ENCODE measurements at regions not wholly inside any gene's neighbourhood (a gene's known extent, or its start where the extent isn't known, plus 50 kb on each side); places are given as distances from the start of the nearest gene placed in this dataset.
A peak's percentile ranks its signal among the peaks of the same experiment; 100 is the strongest.

DNA sequence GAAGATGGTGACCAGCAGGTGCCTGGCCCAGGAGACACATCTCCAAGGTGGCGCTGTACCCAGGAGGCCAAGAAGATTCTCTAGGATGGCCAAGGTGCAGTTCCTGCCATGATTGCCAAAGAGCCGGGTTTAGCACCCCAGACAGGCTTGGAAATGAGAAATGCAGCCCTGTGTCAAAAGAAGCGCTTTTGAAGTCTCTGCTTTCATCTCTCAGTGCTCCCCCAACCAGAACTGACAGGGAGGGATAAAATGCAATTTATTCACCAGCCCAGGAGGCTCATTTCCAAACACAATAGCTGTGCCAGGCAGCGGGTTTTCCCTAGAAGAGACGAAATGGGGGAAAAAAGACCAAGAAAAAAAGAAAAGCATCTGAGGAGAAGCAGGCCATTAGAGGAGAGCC, 195.9 kb upstream of the NCAM1 start:
- DNase-seq: no peak

DNA sequence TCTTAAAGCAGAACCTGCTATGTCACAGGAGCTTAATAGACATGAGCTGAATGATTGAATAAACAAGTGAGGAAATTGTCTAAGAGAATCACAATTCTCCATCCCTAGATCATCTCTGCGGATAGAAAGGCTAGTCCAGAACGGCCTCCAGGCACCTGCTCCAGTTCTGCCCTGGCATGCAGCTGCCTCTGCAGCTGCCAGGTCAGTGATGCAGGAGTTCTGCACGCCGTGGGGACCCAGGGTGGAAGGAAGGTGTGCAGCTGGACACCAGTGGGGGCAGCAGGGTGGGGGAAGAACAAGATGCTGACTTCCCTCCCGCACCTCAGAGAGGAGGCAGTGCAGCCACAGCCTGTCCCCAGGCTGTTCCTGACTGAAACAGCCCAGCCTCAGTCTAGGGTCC, 192.1 kb upstream of the NCAM1 start:
- DNase-seq: no peak

DNA sequence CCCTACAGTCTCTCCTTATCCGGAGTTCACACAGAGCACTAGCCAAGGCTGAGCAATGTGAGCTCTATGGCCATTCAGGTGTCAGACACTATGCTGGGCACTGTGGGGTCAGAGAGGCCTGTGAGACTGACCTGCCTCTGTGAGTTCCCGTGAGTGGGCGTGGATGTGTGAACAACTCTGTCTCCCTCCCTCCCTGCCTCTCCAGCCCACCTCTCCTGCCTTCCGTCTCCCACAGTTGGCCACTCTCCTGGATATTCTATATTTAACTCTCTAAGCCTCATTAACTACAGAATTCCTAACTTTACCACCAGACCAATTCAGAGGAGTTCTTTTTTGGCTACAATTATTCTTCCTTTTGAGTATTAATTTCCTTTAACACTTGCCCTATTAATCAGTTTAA, 191.6 kb upstream of the NCAM1 start:
- no peak for DNase-seq

DNA sequence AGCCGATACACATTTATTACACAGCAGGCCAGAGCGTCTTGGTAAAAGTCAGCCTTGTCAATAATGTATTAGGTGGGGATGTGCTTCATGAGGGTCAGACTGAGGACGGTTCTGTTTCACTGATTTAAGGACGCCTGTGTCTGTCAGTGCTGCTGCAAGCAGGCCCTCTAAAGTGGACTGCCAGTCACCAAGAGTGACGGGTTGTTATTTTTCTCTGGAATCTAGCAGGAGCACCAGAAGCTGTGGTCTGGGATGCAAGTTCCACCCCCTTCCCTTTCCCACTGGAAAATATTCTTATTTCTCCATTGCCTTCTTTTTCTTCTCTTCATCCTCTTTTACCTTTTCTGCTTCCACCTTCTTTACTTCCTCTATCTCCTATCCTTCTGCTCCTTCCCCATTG, 191.2 kb upstream of the NCAM1 start:
- no peak for DNase-seq

GRCh38 chr11:112770487-112770886, 190.7 kb upstream of the NCAM1 start:
- no peak for DNase-seq

DNA sequence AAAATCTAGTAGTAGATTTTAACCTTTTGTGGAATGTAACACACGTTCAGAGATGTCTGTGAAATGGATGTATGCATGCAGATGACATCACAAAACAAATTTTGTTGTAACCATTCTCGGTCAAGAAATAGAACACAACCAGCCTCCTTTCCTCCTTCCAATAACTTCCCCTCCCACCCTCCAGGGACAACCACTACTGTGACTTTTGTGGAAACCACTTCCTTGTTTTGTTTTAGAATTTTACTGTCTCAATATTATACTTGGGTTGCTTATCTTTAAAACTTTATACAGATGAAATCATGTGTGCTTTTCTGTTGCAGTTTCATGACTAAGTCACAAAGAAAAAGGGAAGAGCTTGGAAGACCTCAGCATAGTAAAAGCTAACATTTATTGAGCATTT, 189.4 kb upstream of the NCAM1 start:
- DNase-seq: no peak

- DNase-seq: peak; percentile 48
Observed at GRCh38 chr11:112773264-112773663, 188.0 kb upstream of the NCAM1 start.

DNA sequence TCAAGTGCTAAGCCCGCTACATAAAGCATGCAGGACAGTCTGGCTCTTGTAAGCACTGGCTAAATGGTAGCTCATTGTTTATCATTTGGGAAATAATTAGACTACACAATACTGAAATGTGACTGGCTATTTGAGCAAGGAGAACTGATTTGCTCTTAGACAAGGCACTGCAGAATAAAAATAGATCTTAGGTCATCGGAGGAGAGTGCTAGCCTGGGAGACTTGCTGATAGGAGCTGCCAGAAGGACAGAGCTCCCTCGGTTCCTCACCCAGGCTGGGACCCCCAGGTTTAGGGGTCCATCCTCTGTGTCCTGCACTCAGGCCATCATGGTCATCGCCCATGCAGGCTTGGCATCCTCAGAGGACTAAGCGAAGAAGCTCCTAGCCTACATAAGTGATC, 184.4 kb upstream of the NCAM1 start:
- DNase-seq: no peak

GRCh38 chr11:112777283-112777751, 183.9 kb upstream of the NCAM1 start:
- no peak for DNase-seq

DNA sequence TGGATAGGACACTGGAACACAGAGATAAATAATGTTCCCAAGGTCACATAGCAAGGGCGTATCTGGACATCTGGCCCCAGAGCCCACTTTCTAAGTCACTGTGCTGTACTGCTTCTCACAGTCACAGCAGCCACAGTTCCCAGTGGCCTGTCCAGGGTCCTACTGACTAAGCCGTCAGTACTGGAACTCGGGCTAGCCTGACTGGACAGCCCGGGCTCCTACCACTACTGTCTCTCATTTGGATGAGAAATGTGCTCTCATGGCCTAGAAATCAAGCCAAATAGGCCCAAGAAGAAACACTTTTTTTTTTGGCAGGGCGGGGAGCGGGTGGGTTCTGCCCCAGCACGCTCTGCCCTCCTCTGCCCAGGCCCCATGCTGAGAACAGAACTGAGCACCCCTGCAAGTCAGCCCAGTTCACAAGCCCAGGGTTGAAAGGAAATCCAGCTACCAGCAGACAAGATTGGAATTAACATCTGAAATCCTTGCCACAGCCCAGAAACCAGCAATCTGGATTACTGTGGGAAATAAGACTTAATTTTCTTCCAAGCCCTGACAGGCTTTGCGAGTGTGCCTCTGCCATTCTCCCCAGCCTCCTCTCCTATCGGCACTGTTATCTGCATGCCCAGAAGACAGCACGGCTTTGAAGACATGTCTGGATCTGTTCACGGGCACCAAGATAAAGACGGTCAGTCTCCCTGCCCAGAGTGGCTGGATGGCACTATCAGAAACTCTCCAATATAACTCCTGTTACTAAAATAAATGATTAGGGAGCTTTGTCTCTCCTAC, 182.9 kb upstream of the NCAM1 start:
- DNase-seq: no peak

GRCh38 chr11:112778877-112779266, 182.3 kb upstream of the NCAM1 start:
- DNase-seq: no peak

DNA sequence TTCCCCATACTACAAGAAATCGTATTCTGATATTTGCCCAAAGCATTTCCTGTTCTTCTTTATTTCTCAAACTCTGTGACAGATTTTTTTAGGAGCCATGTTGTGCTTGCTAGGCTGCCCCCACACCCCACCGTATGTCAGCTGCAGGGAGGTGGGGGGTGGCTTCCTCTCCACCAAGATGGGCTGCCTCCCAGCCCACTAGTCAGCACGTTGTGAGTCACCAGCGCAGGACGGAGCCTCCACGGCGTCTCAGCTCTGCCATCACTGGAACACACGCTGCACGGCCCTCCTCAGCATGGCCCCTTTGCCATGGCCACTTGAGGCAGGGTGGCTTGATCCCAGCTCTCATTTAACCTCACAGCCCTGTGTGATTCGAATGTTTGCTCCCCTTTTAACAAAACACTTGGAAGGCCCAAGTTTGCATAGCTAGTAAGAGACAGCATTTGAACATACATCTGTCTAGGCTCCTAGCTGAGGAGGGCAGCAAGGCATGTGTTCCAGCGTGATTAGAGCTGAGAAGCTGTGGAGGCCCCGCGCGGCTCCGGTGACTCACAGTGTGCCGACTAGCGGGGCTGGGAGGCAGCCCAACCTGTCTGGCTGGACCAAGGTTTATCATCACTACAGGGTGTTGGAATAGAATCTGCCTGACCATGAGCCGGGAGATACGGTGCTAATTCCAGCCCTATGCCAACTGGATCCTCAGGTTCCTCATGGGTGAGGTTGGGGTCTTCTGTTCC, 180.7 kb upstream of the NCAM1 start:
- no peak for DNase-seq

- DNase-seq: no peak
Observed at GRCh38 chr11:112783945-112784322, 177.3 kb upstream of the NCAM1 start.

DNA sequence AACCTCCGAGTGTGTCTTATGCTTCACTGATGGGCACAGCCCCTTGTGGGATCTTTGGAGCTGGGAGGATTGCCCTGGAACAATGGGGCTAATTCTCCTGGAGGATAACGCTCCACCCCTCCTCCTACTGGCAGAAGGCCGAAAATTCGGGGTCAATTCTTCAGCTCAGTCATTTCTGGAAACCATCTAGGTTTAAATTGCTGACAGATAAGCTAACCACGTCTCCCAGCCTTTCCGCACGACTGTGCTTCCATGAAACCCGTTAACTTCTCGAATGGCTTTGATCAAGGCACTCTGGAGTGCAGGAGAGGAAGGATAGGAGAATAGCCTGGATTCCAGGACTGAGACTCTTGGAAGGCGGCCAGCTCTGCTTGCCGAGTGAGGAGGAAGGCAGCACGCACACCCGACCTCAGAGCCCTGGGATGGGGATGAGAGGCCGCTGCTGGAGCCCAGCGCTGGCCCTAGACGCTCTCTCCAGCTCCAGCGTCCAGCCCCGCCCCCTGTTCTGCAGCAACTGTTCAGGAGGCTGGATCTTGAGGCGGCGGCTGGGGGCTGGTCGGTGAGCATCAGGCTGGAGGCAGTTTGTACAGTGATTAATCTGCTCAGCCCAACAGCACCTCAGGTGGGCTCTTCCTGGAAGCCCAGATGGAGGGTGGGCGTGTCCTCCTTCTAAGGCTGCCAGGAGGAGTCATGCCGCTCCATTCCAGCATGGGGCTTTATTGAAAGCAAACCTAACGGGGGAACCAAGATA, 176.7 kb upstream of the NCAM1 start:
- DNase-seq: no peak

- no peak for DNase-seq
Observed at GRCh38 chr11:112785149-112785548, 176.1 kb upstream of the NCAM1 start.

DNA sequence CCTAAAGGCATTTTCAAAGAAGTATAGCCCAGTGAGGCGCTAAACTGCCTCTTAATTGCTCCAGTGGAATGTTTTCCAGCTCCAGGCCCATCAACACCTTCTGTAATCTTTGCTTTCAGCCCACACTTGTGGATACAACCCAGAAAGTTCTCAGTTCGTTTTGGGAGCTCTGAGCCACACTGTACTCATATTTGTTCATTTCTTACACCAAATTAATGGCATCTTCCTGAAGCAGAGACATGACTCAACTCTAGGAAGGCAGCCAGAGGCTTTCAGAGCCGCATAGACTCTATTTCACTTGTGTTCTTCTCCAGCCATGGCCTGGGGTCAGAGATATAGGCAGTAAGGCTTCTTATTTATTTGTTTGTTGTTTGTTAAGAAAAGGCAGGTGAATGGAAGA, 175.5 kb upstream of the NCAM1 start:
- no peak for DNase-seq

DNA sequence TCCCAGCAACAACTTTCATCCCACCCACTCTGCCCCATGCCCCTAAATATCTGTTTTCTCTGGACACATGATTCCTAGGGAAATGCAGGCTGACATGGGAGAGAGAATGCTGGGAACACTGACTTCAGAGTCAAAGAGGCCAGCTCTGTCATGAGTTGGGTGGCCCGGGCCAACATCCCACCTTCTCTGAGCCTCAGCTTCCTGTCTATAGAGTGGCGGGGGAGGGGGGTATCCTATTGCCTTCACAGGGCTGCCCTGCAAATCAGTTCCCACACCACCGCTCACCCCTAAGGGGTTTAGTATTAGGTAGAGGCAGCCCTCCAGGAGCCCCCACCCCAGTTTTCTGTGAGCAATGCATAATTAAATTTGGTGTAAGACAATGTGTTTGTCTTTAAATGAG, 175.0 kb upstream of the NCAM1 start:
- DNase-seq: no peak

GRCh38 chr11:112786886-112787530, 174.2 kb upstream of the NCAM1 start:
- DNase-seq: no peak

- no peak for DNase-seq
Observed at GRCh38 chr11:112789481-112789880, 171.7 kb upstream of the NCAM1 start.

GRCh38 chr11:112790286-112790685, 170.9 kb upstream of the NCAM1 start:
- DNase-seq: no peak

- no peak for DNase-seq
Observed at GRCh38 chr11:112792070-112792469, 169.2 kb upstream of the NCAM1 start.

DNA sequence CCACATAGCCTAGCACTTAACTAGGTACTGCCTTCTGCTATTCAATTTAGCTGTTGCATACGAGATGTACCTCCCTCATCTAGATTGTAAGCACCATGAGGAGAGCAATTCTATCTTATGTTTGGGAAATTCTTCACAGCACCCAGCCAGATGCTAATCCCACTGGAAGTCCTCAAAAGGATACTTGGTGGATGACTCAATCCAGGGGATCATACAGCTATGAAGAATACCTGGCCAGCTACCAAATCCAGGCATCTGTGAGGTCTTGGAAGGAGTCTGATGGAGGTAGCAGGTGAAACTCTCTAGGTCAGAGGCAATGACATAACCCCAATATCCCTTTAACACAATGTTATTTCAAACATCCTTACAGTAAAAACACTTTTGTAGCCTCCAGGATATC, 167.8 kb upstream of the NCAM1 start:
- no peak for DNase-seq

GRCh38 chr11:112794331-112794846, 166.8 kb upstream of the NCAM1 start:
- DNase-seq: no peak

Measured in NCI-H187 treated with DMSO at 0.1 percent for 48 hours (cell line).